Right atrium auricular region (tissue), 2 donors: ENCODE measurements at regions not wholly inside any gene's neighbourhood (a gene's known extent, or its start where the extent isn't known, plus 50 kb on each side); places are given as distances from the start of the nearest gene placed in this dataset.

ENCODE experiments used
- DNase-seq: peaks from one replicate; pipeline ENCODE4 v3.0.0-alpha.2; 2019; ENCODE audit warnings: low spot score
- H3K27ac ChIP-seq, 2 donors: fragments of 200-600 bp; sonication (generic); 1 replicate in 1 of 2; 2 replicates in 1 of 2; pipeline ENCODE4 v1.5.1; 2016 to 2019
- H3K27me3 ChIP-seq, 2 donors: fragments of 200-600 bp; sonication (generic); one replicate each; pipeline versions ENCODE4 v1.5.1 to v1.6.0; 2017 to 2019
- H3K36me3 ChIP-seq: fragments of 200-600 bp; sonication (generic); one replicate; pipeline ENCODE4 v1.5.1; 2016
- H3K4me1 ChIP-seq, 2 donors: fragments of 200-600 bp; sonication (generic); one replicate each; pipeline versions ENCODE4 v1.5.1 to v1.6.0; 2017 to 2019
- H3K4me3 ChIP-seq, 2 donors: fragments of 200-600 bp; sonication (generic); 1 replicate in 1 of 2; 2 replicates in 1 of 2; pipeline ENCODE4 v1.5.1; 2017 to 2019; ENCODE audit warnings: mild to moderate bottlenecking in 1 of 2, moderate library complexity in 1 of 2
- H3K9me3 ChIP-seq, 2 donors: fragments of 200-600 bp; sonication (generic); one replicate each; pipeline ENCODE4 v1.5.1; 2019
- CTCF ChIP-seq, 2 donors: fragments of 200-600 bp; sonication (generic); IDR thresholded peaks; one replicate each; pipeline ENCODE4 v1.5.1; 2019; ENCODE audit warnings: antibody characterized with exemption in 2 of 2

GRCh38 chr2:181394741-181395437 lies 62.3 kb upstream of the ITGA4 start:
- no peak for TF ChIP-seq CTCF (IDR thresholded peaks at IDR 0.05)
- H3K9me3 ChIP-seq = no peaks in the 10 kb centered on the region
- H3K27me3 ChIP-seq = no peaks in the 10 kb centered on the region
- no peak for DNase-seq
- no peaks in the 10 kb centered on the region for H3K4me1 ChIP-seq
- no peaks in the 10 kb centered on the region for H3K36me3 ChIP-seq
- H3K27ac ChIP-seq = no peak overlapping the region
- no peak overlapping the region for H3K4me3 ChIP-seq

DNA sequence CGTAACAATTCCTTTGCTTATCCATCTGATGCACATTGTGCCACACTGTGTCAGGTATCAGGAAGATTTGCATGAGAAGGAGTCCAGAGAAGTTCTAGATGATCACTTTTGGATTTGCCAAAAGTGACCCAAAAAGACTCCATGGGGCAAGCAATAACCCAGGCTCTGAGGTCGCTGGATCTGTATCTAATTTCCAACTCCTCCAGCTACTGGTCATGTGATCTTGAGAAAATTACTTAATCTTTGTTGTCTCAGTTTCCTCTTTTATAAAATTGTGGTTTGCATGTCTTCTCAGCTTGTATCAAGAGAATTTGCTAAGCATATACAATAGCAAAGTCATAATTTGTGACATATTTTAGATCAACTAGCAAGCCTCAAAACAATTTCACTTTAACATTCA lies 61.3 kb upstream of the ITGA4 start:
- no peak for DNase-seq
- H3K4me1 ChIP-seq = no peaks in the 10 kb centered on the region
- H3K27ac ChIP-seq = no peak overlapping the region
- no peaks in the 10 kb centered on the region for H3K9me3 ChIP-seq
- no peak overlapping the region for H3K4me3 ChIP-seq
- TF ChIP-seq CTCF (IDR thresholded peaks at IDR 0.05) = no peak
- no peaks in the 10 kb centered on the region for H3K27me3 ChIP-seq
- H3K36me3 ChIP-seq = no peaks in the 10 kb centered on the region

GRCh38 chr2:181396256-181397123 lies 60.7 kb upstream of the ITGA4 start:
- H3K27ac ChIP-seq = no peak overlapping the region
- H3K4me1 ChIP-seq = no peaks in the 10 kb centered on the region
- no peak overlapping the region for H3K4me3 ChIP-seq
- no peaks in the 10 kb centered on the region for H3K9me3 ChIP-seq
- DNase-seq = no peak
- no peaks in the 10 kb centered on the region for H3K27me3 ChIP-seq
- no peaks in the 10 kb centered on the region for H3K36me3 ChIP-seq
- TF ChIP-seq CTCF (IDR thresholded peaks at IDR 0.05) = no peak

DNA sequence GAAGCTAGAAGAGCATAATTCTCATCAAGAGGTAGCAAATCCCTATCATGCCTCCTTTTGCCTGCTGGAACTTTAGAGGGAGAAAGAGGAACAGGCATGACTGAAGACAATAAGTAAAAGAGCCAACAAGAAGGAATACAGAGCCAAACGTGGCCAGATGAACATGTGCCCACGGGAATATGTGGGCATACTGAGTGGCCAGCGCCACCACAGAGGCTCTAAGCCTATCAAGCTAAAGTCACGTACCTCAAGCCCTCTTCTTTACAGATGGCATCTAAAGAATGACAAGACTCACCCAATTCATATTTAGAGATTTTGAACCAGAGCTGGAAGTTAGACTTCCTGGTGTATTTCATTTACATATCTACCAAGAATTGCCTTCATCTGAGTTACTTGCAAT lies 59.9 kb upstream of the ITGA4 start:
- Histone ChIP-seq H3K4me1 (no peaks in the 10 kb centered on the region), H3K9me3 (no peaks in the 10 kb centered on the region), H3K27me3 (no peaks in the 10 kb centered on the region), H3K36me3 (no peaks in the 10 kb centered on the region), H3K27ac (no peak overlapping the region), H3K4me3 (no peak overlapping the region)
- TF ChIP-seq CTCF (IDR thresholded peaks at IDR 0.05) = no peak
- no peak for DNase-seq

DNA sequence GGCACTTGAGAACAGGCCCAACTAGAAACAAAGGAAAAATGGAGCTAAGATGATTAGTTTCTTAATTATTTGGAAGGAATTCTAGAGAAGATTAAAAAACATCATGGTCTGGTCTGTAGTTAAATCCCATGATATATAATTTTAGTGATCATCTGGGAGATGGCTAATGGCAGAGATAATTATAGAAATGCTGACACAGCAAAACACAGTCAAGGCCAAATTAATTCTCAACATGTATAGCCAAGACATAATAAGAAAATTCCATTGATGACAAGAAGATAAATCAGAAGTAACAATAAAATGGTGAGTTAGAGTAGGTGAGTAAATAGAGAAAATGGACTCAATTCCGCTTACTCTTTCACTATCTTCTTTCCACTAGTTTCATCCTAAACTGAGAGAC lies 59.2 kb upstream of the ITGA4 start:
- Histone ChIP-seq H3K27me3 (no peaks in the 10 kb centered on the region), H3K36me3 (no peaks in the 10 kb centered on the region), H3K4me3 (no peak overlapping the region), H3K27ac (no peak overlapping the region), H3K9me3 (no peaks in the 10 kb centered on the region), H3K4me1 (no peaks in the 10 kb centered on the region)
- DNase-seq = no peak
- TF ChIP-seq CTCF (IDR thresholded peaks at IDR 0.05) = no peak
